H1 (cell line): ENCODE measurements at regions not wholly inside any gene's neighbourhood (a gene's known extent, or its start where the extent isn't known, plus 50 kb on each side); places are given as distances from the start of the nearest gene placed in this dataset.

ENCODE experiments used
- CTCF ChIA-PET: fragments of 300-600 bp; sonication (Branson Sonifier 250); formaldehyde crosslinking; loops from one replicate; lab custom pipeline; 2021; ENCODE audit not compliant: partially characterized antibody; lab: Charles Lee
- POLR2A ChIA-PET: fragments of 300-600 bp; sonication (Branson Sonifier 250); formaldehyde crosslinking; loops from one replicate; lab custom pipeline; 2021; ENCODE audit warnings: inconsistent platforms; ENCODE audit not compliant: partially characterized antibody; lab: Charles Lee
- DNase-seq, 2 experiments: peaks; one replicate each; pipeline versions ENCODE4 v3.0.0 to v3.0.0-alpha.2; 2010 to 2022; ENCODE audit warnings: low spot score in 2 of 2, low read depth in 1 of 2, mixed read lengths in 1 of 2
- FAIRE-seq: peaks from 2 replicates; lab custom pipeline; 2011; peaks lifted over from hg19 to GRCh38; lab: Jason Lieb, UNC
- H2AFZ ChIP-seq: 2 replicates; pipeline ENCODE4 v1.8.1; 2012; ENCODE audit warnings: low read length, inconsistent platforms
- H2AK5ac ChIP-seq: 2 replicates; pipeline ENCODE4 v1.6.1; 2013; ENCODE audit warnings: low read depth, low read length
- H2BK120ac ChIP-seq: replicated peaks from 2 replicates; pipeline ENCODE3; 2013; ENCODE audit warnings: low read depth, low read length, inconsistent platforms
- H2BK12ac ChIP-seq: 2 replicates; pipeline ENCODE4 v1.6.1; 2013; ENCODE audit warnings: low read depth, low read length
- H2BK15ac ChIP-seq: 2 replicates; pipeline ENCODE4 v1.6.1; 2013; ENCODE audit warnings: low read length
- H2BK20ac ChIP-seq: 2 replicates; pipeline ENCODE4 v1.6.1; 2013; ENCODE audit warnings: low read length
- H2BK5ac ChIP-seq: 2 replicates; pipeline ENCODE4 v1.6.1; 2013; ENCODE audit warnings: low read depth, low read length
- H3K14ac ChIP-seq: 2 replicates; pipeline ENCODE4 v1.6.1; 2013; ENCODE audit warnings: inconsistent platforms; ENCODE audit not compliant: insufficient read length
- H3K18ac ChIP-seq: 2 replicates; pipeline ENCODE4 v1.6.1; 2013; ENCODE audit warnings: low read length; ENCODE audit errors: extremely low read depth
- H3K23ac ChIP-seq: 2 replicates; pipeline ENCODE4 v1.6.1; 2013; ENCODE audit warnings: inconsistent platforms; ENCODE audit not compliant: insufficient read length
- H3K23me2 ChIP-seq: 2 replicates; pipeline ENCODE4 v1.6.1; 2013; ENCODE audit warnings: low read depth, low read length
- H3K27ac ChIP-seq: 2 replicates; pipeline ENCODE4 v1.6.1; 2011; ENCODE audit warnings: low read depth, low read length, inconsistent platforms
- H3K27me3 ChIP-seq, 4 experiments: replicated peaks in 1 of 4; 1 replicate in 1 of 4; 2 replicates in 3 of 4; pipeline versions ENCODE4 v1.6.1 to v1.8.1; 2011 to 2013; ENCODE audit warnings: low read length in 3 of 4, mild to moderate bottlenecking in 3 of 4, inconsistent platforms in 2 of 4, mixed read lengths in 2 of 4, moderate library complexity in 1 of 4; ENCODE audit not compliant: control insufficient read depth in 3 of 4, insufficient read depth in 3 of 4; ENCODE audit errors: extremely low read depth in 1 of 4
- H3K36me3 ChIP-seq, 4 experiments: 2 replicates each; pipeline versions ENCODE4 v1.6.1 to v1.8.1; 2011 to 2013; ENCODE audit warnings: mild to moderate bottlenecking in 4 of 4, low read length in 3 of 4, moderate library complexity in 2 of 4, control low read depth in 1 of 4, inconsistent platforms in 1 of 4; ENCODE audit not compliant: insufficient read depth in 4 of 4, control insufficient read depth in 2 of 4
- H3K4ac ChIP-seq: replicated peaks from 2 replicates; pipeline ENCODE3; 2013; ENCODE audit warnings: low read length, low read depth, mixed read lengths, inconsistent platforms; ENCODE audit not compliant: insufficient read length
- H3K4me1 ChIP-seq, 4 experiments: replicated peaks in 1 of 4; 1 replicate in 1 of 4; 2 replicates in 3 of 4; pipeline versions ENCODE4 v1.6.1 to v1.8.1; 2011 to 2013; ENCODE audit warnings: low read length in 3 of 4, inconsistent platforms in 2 of 4, mixed read lengths in 1 of 4; ENCODE audit not compliant: insufficient read depth in 4 of 4, control insufficient read depth in 3 of 4
- H3K4me2 ChIP-seq, 2 experiments: 2 replicates each; pipeline versions ENCODE4 v1.6.1 to v1.8.1; 2011 to 2013; ENCODE audit warnings: low read depth in 2 of 2, low read length in 2 of 2, control low read depth in 1 of 2, inconsistent platforms in 1 of 2, mild to moderate bottlenecking in 1 of 2; ENCODE audit not compliant: insufficient read depth in 1 of 2
- H3K4me3 ChIP-seq, 4 experiments: fragments of 200-600, 300-600 bp in 1 of 4; sonication (generic), shearing (Covaris generic), sonication (Bioruptor Twin) in 1 of 4; 2 replicates each; pipeline versions ENCODE4 v1.5.1 to v1.8.1; 2011 to 2016; ENCODE audit warnings: low read length in 4 of 4, low read depth in 3 of 4, control low read depth in 2 of 4, inconsistent platforms in 2 of 4, mild to moderate bottlenecking in 2 of 4, mixed read lengths in 1 of 4, moderate library complexity in 1 of 4; ENCODE audit not compliant: insufficient read depth in 2 of 4; ENCODE audit errors: extremely low read depth in 1 of 4
- H3K56ac ChIP-seq: replicated peaks from 2 replicates; pipeline ENCODE3; 2013; ENCODE audit warnings: low read depth, mild to moderate bottlenecking, mixed read lengths, low read length, inconsistent platforms; ENCODE audit not compliant: insufficient read length
- H3K79me1 ChIP-seq: 2 replicates; pipeline ENCODE4 v1.6.1; 2013; ENCODE audit warnings: low read depth, low read length, control low read depth
- H3K79me2 ChIP-seq, 2 experiments: 2 replicates each; pipeline versions ENCODE4 v1.6.1 to v1.8.1; 2012 to 2013; ENCODE audit warnings: low read length in 2 of 2, mild to moderate bottlenecking in 2 of 2, inconsistent platforms in 1 of 2; ENCODE audit not compliant: insufficient read depth in 2 of 2, control insufficient read depth in 1 of 2
- H3K9ac ChIP-seq, 4 experiments: replicated peaks in 1 of 4; 1 replicate in 1 of 4; 2 replicates in 3 of 4; pipeline versions ENCODE4 v1.6.1 to v1.8.1; 2011 to 2013; ENCODE audit warnings: low read depth in 3 of 4, low read length in 3 of 4, control low read depth in 2 of 4, mild to moderate bottlenecking in 2 of 4, moderate library complexity in 2 of 4, inconsistent platforms in 1 of 4; ENCODE audit errors: extremely low read depth in 1 of 4
- H3K9me3 ChIP-seq, 2 experiments: 2 replicates each; pipeline versions ENCODE4 v1.6.1 to v1.8.1; 2012 to 2013; ENCODE audit warnings: mild to moderate bottlenecking in 2 of 2, moderate library complexity in 2 of 2, control low read depth in 1 of 2, inconsistent platforms in 1 of 2, low read depth in 1 of 2, low read length in 1 of 2, mixed read lengths in 1 of 2; ENCODE audit not compliant: insufficient read depth in 2 of 2
- H4K20me1 ChIP-seq, 2 experiments: replicated peaks in 1 of 2; 2 replicates each; pipeline versions ENCODE3 to v1.8.1; 2011 to 2013; ENCODE audit warnings: inconsistent platforms in 2 of 2, low read length in 2 of 2, mild to moderate bottlenecking in 1 of 2; ENCODE audit not compliant: insufficient read depth in 2 of 2, control insufficient read depth in 1 of 2
- H4K5ac ChIP-seq: 2 replicates; pipeline ENCODE4 v1.6.1; 2013; ENCODE audit warnings: low read length, low read depth, mixed read lengths, inconsistent platforms; ENCODE audit not compliant: insufficient read length
- H4K8ac ChIP-seq: 2 replicates; pipeline ENCODE4 v1.8.0; 2013; ENCODE audit warnings: mild to moderate bottlenecking, moderate library complexity, low read length, inconsistent platforms; ENCODE audit not compliant: insufficient read depth; ENCODE audit errors: extremely low read depth
- H4K91ac ChIP-seq: replicated peaks from 2 replicates; pipeline ENCODE3; 2013; ENCODE audit warnings: low read length, mixed read lengths, inconsistent platforms; ENCODE audit not compliant: insufficient read length
- ASH2L ChIP-seq: fragments of 200-600, 300-600 bp; sonication (generic); IDR thresholded peaks from one replicate; pipeline ENCODE4 v1.7.1; 2017; ENCODE audit warnings: low read length
- CBX5 ChIP-seq: fragments of 300-800, 300-1000 bp; sonication (generic); IDR thresholded peaks from 2 replicates; pipeline ENCODE4 v1.7.1; 2016; ENCODE audit warnings: antibody characterized with exemption, low read length, low read depth
- JUN ChIP-seq: IDR thresholded peaks from 2 replicates; pipeline ENCODE4 v1.6.1; 2011; ENCODE audit warnings: low read depth, mild to moderate bottlenecking, improper control_type of control experiment, low read length
- YY1 ChIP-seq: IDR thresholded peaks from 2 replicates; pipeline ENCODE4 v1.6.1; 2011; ENCODE audit warnings: low read depth, mild to moderate bottlenecking, low read length
- ZNF274 ChIP-seq: IDR thresholded peaks from 2 replicates; pipeline ENCODE4 v1.7.0; 2012; ENCODE audit warnings: low read length, borderline replicate concordance; ENCODE audit errors: extremely low read depth
- WGBS, 2 experiments: shearing (Covaris generic) in 1 of 2; methylation state at CpG; one replicate each; pipeline versions ENCODE4 v1.1.6 to v1.1.7; 2013 to 2015; ENCODE audit warnings: low lambda C conversion rate in 2 of 2, mixed read lengths in 2 of 2, inconsistent platforms in 1 of 2, low coverage in 1 of 2, missing lambda C conversion rate in 1 of 2; ENCODE audit not compliant: insufficient replicate concordance in 2 of 2, insufficient coverage in 1 of 2, insufficient read length in 1 of 2; ENCODE audit errors: extremely low coverage in 1 of 2, missing lambda C conversion rate in 1 of 2; 5-methylcytosine and 5-hydroxymethylcytosine counted together

DNA sequence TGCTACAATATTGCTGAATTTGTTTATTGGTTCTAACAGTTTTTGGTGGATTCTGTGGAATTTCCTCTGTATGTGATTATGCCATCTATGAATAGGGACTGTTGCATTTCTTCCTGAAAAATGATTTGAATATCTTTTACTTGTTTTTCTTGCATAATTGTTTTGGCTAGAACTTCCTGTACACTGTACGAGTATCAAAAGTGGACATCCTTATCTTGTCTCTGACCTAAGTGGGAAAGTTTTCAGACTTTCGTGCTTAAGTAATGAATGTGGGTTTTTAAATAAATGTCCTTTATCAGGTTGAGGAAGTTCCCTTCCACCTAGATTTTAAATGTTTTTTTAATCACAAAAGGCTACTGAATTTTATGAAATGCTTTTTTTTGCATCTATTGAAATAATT lies 203.8 kb upstream of the ATP10A start:
- Histone ChIP-seq H2AK5ac (no peak overlapping the region), H4K91ac (no peak overlapping the region), H3K27ac (no peak overlapping the region), H4K5ac (no peak overlapping the region), H3K79me1 (no peaks in the 10 kb centered on the region), H2AFZ (no peak overlapping the region), H2BK15ac (no peak overlapping the region), H3K56ac (no peak overlapping the region), H3K36me3 (no peaks in the 10 kb centered on the region), H2BK20ac (no peak overlapping the region), H4K20me1 (no peaks in the 10 kb centered on the region), H3K14ac (no peak overlapping the region), H3K4me2 (no peak overlapping the region), H3K9me3 (peaks cover 1 to 2% of the 10 kb centered on the region in 2 experiments; a peak in 2 of 4 replicates), H3K18ac (no peak overlapping the region), H3K27me3 (0 out of 7 replicates have a peak, but pooled peaks cover 0 to 2% (median 0%) of the 10 kb centered on the region in 4 experiments), H3K23me2 (no peaks in the 10 kb centered on the region), H3K4me3 (no peak overlapping the region), H2BK120ac (no peak overlapping the region), H3K9ac (no peak overlapping the region), H3K79me2 (no peaks in the 10 kb centered on the region), H3K4ac (no peak overlapping the region), H2BK5ac (no peak overlapping the region), H3K4me1 (no peaks in the 10 kb centered on the region; a peak in 1 of 7 replicates), H4K8ac (no peak overlapping the region), H2BK12ac (no peak overlapping the region), H3K23ac (no peak overlapping the region)
- FAIRE-seq (no peak), DNase-seq (no peak)
- ChIA-PET POLR2A (no interaction called here), CTCF (interaction anchor here (1.9 kb wide), 1 partner anchor 14 kb away, joined by 7 read pairs; no protein-coding TSS in a partner anchor)
- WGBS, 2 experiments = 81% methylated on average over 2 of the region's 2 CpGs; no CpG with 5 or more reads in 1 of the 2 experiments
- no peak for TF ChIP-seq JUN
- TF ChIP-seq CBX5 = no peak
- TF ChIP-seq YY1 = no peak
- no peak for TF ChIP-seq ASH2L
- TF ChIP-seq ZNF274 = no peak
